IPS-18c (cell line): ENCODE measurements at regions not wholly inside any gene's neighbourhood (a gene's known extent, or its start where the extent isn't known, plus 50 kb on each side); places are given as distances from the start of the nearest gene placed in this dataset.
"Not testable (repeated sequence)": the region's sequence is repeated elsewhere in the genome, so short reads cannot be mapped to it uniquely, and the experiment has no call there.

Source experiments
- H3K4me3 ChIP-seq: 2 replicates; pipeline ENCODE4 v1.7.0; 2013; ENCODE audit warnings: low read depth, mild to moderate bottlenecking, low read length, moderate library complexity; ENCODE audit not compliant: insufficient read depth
- H3K9me3 ChIP-seq: one replicate; pipeline ENCODE4 v1.6.1; 2013; ENCODE audit warnings: mild to moderate bottlenecking, low read length, moderate library complexity; ENCODE audit not compliant: control insufficient read depth, insufficient read depth

- Histone ChIP-seq H3K9me3 (no peaks in the 10 kb centered on the region), H3K4me3 (no peak overlapping the region)
These were observed 1275.3 kb upstream of the TENM3 start for GRCh38 chr4:180967936-180968335.

DNA sequence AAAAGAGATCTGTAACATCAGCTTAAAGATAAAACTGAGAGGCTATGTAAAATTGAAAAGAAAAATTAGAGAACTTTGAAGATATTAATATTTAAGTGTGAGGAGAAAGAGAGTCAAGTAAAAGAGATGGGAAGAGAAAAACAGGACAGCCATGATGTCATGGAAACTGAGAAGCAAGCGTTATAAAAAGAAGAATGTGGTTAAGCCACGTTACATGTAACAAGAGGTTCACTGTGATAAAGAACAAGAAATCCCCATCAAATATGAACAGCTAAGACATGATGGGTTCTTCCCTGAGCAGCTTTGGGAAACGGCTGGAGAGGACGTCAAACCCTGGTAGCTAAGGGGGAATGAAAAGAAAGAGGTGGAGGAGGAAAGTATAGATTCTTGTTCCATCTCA, 1269.3 kb upstream of the TENM3 start:
- Histone ChIP-seq H3K9me3 (no peaks in the 10 kb centered on the region), H3K4me3 (no peak overlapping the region)

DNA sequence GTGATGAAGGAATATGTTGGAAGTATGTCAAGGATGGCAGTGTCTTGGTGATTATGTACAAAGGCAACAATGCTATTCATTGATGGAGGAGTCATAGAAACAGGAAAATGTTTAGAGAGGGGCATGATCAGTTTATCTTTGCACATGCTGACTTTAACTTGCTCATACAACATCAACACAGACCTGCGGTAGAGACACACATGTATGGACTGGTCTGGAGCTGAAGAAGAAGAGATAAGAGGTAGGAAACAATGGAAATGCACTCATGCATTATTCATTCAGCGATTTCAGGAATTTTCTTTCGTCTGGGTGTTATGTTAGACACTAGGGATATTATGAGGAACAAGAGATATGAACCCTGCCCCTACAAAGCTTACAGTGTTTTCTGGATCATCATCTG, 1252.3 kb upstream of the TENM3 start:
- Histone ChIP-seq H3K4me3 (no peak overlapping the region), H3K9me3 (no peaks in the 10 kb centered on the region)

GRCh38 chr4:180993244-180993836, 1249.9 kb upstream of the TENM3 start:
- no peaks in the 10 kb centered on the region for H3K9me3 ChIP-seq
- no peak overlapping the region for H3K4me3 ChIP-seq

- no peaks in the 10 kb centered on the region for H3K9me3 ChIP-seq
- no peak overlapping the region for H3K4me3 ChIP-seq
These were observed 1248.5 kb upstream of the TENM3 start for GRCh38 chr4:180994722-180995121.

DNA sequence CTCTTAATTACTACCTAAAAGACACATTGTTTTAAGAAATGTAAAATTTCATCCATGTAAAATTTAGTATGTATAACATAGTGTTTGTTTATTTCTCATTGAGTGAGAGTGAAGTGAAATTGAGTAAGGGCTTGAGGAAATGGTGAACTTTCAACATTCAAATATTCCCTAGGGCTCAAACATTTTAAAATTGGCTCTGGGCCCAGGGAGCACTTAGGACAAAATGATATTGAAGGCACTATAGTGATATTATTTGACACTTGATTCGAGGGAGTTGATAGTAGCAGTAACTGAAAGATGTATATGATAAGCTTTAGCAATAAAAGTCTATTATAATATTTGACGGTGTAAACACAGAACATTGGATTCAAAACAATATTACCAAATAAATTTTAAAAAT, 1244.0 kb upstream of the TENM3 start:
- no peak overlapping the region for H3K4me3 ChIP-seq
- H3K9me3 ChIP-seq, result no peaks in the 10 kb centered on the region

DNA sequence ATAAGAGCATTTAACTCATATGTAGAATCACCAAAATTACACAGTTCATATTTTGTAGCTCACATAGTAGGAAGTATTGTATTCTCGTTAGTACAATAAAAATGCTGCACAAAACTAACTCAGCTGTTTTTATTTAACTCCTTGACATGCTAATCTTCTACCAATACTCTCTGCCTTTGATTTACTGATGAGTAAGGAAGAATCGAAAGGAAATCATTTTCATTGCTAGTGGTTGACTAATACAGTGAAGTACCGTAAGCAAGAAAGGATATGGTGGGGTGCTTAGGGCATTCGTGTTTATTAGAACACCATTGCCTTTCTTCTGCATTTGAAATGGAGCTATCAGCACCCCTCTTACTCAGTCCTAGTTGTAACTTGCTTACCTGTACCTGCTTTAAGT, 1239.1 kb upstream of the TENM3 start:
- Histone ChIP-seq H3K4me3 (no peak overlapping the region), H3K9me3 (no peaks in the 10 kb centered on the region)

- no peaks in the 10 kb centered on the region for H3K9me3 ChIP-seq
- H3K4me3 ChIP-seq, result no peak overlapping the region
These were observed 1236.5 kb upstream of the TENM3 start for GRCh38 chr4:181006499-181007260.

- Histone ChIP-seq H3K4me3 (no peak overlapping the region), H3K9me3 (no peaks in the 10 kb centered on the region)
These were observed 1235.5 kb upstream of the TENM3 start for GRCh38 chr4:181007751-181008150.

- Histone ChIP-seq H3K4me3 (no peak overlapping the region), H3K9me3 (no peaks in the 10 kb centered on the region)
These were observed 1235.0 kb upstream of the TENM3 start for GRCh38 chr4:181008164-181008563.

DNA sequence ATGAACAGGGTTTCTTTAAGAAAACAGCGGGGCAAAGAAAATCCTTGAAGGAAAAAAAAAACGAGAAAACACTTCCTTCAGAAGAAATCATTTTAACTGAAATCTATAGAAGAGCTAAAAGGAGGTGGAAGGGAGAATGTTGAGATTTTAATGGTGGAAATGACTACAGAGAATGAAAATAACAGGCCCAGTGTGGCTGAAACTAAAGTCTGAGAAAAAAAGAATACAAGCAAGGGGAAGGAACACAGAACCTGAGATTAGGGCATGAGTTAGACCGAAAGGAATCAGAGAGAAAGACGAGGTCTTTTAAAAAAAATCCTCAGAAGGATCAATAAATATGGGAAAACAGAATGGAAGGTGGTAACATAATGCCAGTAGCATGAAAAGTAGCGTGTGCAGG, 1230.0 kb upstream of the TENM3 start:
- Histone ChIP-seq H3K4me3 (no peak overlapping the region), H3K9me3 (peaks cover 5% of the 10 kb centered on the region)

DNA sequence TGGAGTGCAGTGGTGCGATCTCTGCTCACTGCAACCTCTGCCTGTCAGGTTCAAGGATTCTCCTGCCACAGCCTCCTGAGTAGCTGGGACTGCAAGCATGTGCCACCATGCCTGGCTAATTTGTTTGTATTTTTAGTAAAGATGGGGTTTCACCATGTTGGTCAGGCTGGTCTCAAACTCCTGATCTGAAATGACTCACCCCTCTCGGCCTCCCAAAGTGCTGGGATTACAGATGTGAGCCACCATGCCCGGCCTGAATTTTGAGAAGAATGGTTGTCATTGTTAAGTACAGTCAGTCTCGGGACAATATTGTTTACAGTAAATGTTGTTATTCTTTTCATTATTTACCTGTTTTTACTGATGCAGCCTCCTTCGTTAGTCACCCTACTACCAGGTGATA, 1226.2 kb upstream of the TENM3 start:
- H3K4me3 ChIP-seq, result no peak overlapping the region
- peaks cover 5% of the 10 kb centered on the region for H3K9me3 ChIP-seq

GRCh38 chr4:181018472-181018871, 1224.7 kb upstream of the TENM3 start:
- H3K9me3 ChIP-seq, result peaks cover 4% of the 10 kb centered on the region
- no peak overlapping the region for H3K4me3 ChIP-seq

GRCh38 chr4:181018913-181019312, 1224.3 kb upstream of the TENM3 start:
- no peaks in the 10 kb centered on the region for H3K9me3 ChIP-seq
- H3K4me3 ChIP-seq, result no peak overlapping the region

DNA sequence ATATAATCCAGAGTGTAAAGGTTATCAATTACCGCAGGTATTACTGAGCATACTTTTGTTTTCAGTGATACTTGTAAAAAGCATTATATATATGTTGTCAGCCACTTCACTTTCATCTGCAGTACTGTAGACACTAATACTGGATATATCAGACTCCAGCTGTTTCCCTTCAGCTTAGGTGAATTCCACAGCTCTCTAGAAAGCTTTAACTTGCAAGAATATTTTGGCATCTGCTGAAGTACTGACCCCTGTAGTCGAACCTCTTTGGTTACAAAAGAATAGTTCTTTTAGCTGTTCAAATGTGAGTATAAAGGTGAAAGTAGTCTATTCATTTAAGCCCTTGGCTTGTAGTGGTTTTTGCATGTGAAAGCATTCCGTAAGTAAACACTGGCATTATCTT, 1222.7 kb upstream of the TENM3 start:
- H3K4me3 ChIP-seq, result no peak overlapping the region
- H3K9me3 ChIP-seq, result no peaks in the 10 kb centered on the region

- Histone ChIP-seq H3K4me3 (no peak overlapping the region), H3K9me3 (no peaks in the 10 kb centered on the region)
These were observed 1222.0 kb upstream of the TENM3 start for GRCh38 chr4:181021213-181021612.

- not testable (repeated sequence) for H3K9me3 ChIP-seq, H3K4me3 ChIP-seq
These were observed 1212.9 kb upstream of the TENM3 start for GRCh38 chr4:181030135-181030921.

DNA sequence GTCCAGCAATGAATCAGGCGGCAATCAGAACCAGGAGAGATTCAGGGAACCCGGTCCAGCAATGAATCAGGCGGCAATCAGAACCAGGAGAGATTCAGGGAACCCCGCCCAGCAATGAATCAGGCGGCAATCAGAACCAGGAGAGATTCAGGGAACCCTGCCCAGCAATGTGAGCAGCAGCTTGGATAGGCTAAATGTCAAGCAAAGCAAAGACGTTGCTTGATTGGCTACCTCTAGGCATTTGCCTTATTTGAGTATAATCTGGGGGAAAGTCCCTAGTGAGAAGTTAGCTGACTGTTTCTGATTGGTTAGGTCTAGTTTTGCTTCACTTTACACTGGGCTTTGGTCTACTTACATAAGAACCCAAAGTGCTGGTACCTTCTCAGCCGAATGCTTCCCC, 1212.2 kb upstream of the TENM3 start:
- H3K4me3 ChIP-seq, result no peak overlapping the region
- no peaks in the 10 kb centered on the region for H3K9me3 ChIP-seq
